ENCODE measurements at regions not wholly inside any gene's neighbourhood (a gene's known extent, or its start where the extent isn't known, plus 50 kb on each side); places are given as distances from the start of the nearest gene placed in this dataset.

GRCh38 chr18:5746844-5747243 lies 148.5 kb downstream of the TMEM200C start:
- no peak for DNase-seq (ENCODE audit: low spot score)
- H3K4me1 ChIP-seq (ENCODE audit: insufficient read depth, poor library complexity, severe bottlenecking): no peaks in the 10 kb centered on the region
- no peaks in the 10 kb centered on the region for H3K36me3 ChIP-seq (ENCODE audit: low read depth)
- H3K27me3 ChIP-seq (ENCODE audit: insufficient read depth, poor library complexity, severe bottlenecking): no peaks in the 10 kb centered on the region
- H3K9me3 ChIP-seq (ENCODE audit: severe bottlenecking): no peaks in the 10 kb centered on the region
- ATAC-seq (ENCODE audit: low read depth): no peak
- no peak overlapping the region for H3K27ac ChIP-seq (ENCODE audit: poor library complexity, severe bottlenecking)
- TF ChIP-seq CTCF (IDR thresholded peaks at IDR 0.05; ENCODE audit: poor library complexity, severe bottlenecking): no peak
- H3K4me3 ChIP-seq (ENCODE audit: severe bottlenecking): no peak overlapping the region

GRCh38 chr18:5744659-5745058 lies 150.7 kb downstream of the TMEM200C start:
- H3K4me3 ChIP-seq (ENCODE audit: severe bottlenecking): no peak overlapping the region
- no peaks in the 10 kb centered on the region for H3K27me3 ChIP-seq (ENCODE audit: insufficient read depth, poor library complexity, severe bottlenecking)
- no peaks in the 10 kb centered on the region for H3K9me3 ChIP-seq (ENCODE audit: severe bottlenecking)
- H3K27ac ChIP-seq (ENCODE audit: poor library complexity, severe bottlenecking): no peak overlapping the region
- ATAC-seq (ENCODE audit: low read depth): no peak
- DNase-seq (ENCODE audit: low spot score): no peak
- no peaks in the 10 kb centered on the region for H3K4me1 ChIP-seq (ENCODE audit: insufficient read depth, poor library complexity, severe bottlenecking)
- H3K36me3 ChIP-seq (ENCODE audit: low read depth): no peaks in the 10 kb centered on the region
- no peak for TF ChIP-seq CTCF (IDR thresholded peaks at IDR 0.05; ENCODE audit: poor library complexity, severe bottlenecking)

GRCh38 chr18:5738526-5738925 lies 156.8 kb downstream of the TMEM200C start:
- H3K27me3 ChIP-seq (ENCODE audit: insufficient read depth, poor library complexity, severe bottlenecking): no peaks in the 10 kb centered on the region
- no peaks in the 10 kb centered on the region for H3K9me3 ChIP-seq (ENCODE audit: severe bottlenecking)
- no peaks in the 10 kb centered on the region for H3K36me3 ChIP-seq (ENCODE audit: low read depth)
- no peak for DNase-seq (ENCODE audit: low spot score)
- no peak for ATAC-seq (ENCODE audit: low read depth)
- no peak for TF ChIP-seq CTCF (IDR thresholded peaks at IDR 0.05; ENCODE audit: poor library complexity, severe bottlenecking)
- H3K27ac ChIP-seq (ENCODE audit: poor library complexity, severe bottlenecking): no peak overlapping the region
- H3K4me1 ChIP-seq (ENCODE audit: insufficient read depth, poor library complexity, severe bottlenecking): no peaks in the 10 kb centered on the region
- H3K4me3 ChIP-seq (ENCODE audit: severe bottlenecking): no peak overlapping the region

GRCh38 chr18:5732318-5732717 lies 163.0 kb downstream of the TMEM200C start:
- Histone ChIP-seq H3K9me3 (ENCODE audit: severe bottlenecking) (no peaks in the 10 kb centered on the region), H3K36me3 (ENCODE audit: low read depth) (no peaks in the 10 kb centered on the region), H3K27ac (ENCODE audit: poor library complexity, severe bottlenecking) (no peak overlapping the region), H3K27me3 (ENCODE audit: insufficient read depth, poor library complexity, severe bottlenecking) (no peaks in the 10 kb centered on the region), H3K4me1 (ENCODE audit: insufficient read depth, poor library complexity, severe bottlenecking) (no peaks in the 10 kb centered on the region), H3K4me3 (ENCODE audit: severe bottlenecking) (no peak overlapping the region)
- no peak for TF ChIP-seq CTCF (IDR thresholded peaks at IDR 0.05; ENCODE audit: poor library complexity, severe bottlenecking)
- DNase-seq (ENCODE audit: low spot score) (no peak), ATAC-seq (ENCODE audit: low read depth) (no peak)

- no peaks in the 10 kb centered on the region for H3K4me1 ChIP-seq (ENCODE audit: insufficient read depth, poor library complexity, severe bottlenecking)
- H3K9me3 ChIP-seq (ENCODE audit: severe bottlenecking): no peaks in the 10 kb centered on the region
- DNase-seq (ENCODE audit: low spot score): no peak
- no peak overlapping the region for H3K27ac ChIP-seq (ENCODE audit: poor library complexity, severe bottlenecking)
- no peaks in the 10 kb centered on the region for H3K27me3 ChIP-seq (ENCODE audit: insufficient read depth, poor library complexity, severe bottlenecking)
- ATAC-seq (ENCODE audit: low read depth): no peak
- H3K4me3 ChIP-seq (ENCODE audit: severe bottlenecking): no peak overlapping the region
- no peak for TF ChIP-seq CTCF (IDR thresholded peaks at IDR 0.05; ENCODE audit: poor library complexity, severe bottlenecking)
- H3K36me3 ChIP-seq (ENCODE audit: low read depth): no peaks in the 10 kb centered on the region
These were observed 165.2 kb downstream of the TMEM200C start for GRCh38 chr18:5729983-5730699.

Data from RWPE2 (cell line).